ENCODE measurements at regions not wholly inside any gene's neighbourhood (a gene's known extent, or its start where the extent isn't known, plus 50 kb on each side); places are given as distances from the start of the nearest gene placed in this dataset.

DNA sequence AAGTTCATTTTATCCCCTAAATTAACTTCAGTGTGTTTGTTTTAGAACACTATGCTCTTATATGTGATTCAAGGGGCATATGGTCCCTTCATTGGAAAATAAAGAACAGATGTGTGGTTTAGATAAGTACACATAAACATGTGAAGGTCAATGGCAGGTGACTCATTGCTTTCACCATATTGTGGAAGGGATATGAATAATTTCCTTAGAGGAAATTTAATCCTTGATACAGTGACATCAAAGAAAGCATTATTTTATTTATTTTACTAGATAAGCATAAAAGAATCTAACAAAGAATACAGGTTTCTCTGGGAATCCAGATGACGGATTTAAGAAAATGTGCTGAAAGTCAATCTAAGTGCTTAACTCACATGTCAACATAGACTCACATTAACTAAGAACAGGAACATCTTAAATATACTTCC lies 373.5 kb downstream of the KCTD12 start:
- Histone ChIP-seq H3K36me3 (ENCODE audit: control insufficient read depth, insufficient read depth, low read length) (no peaks in the 10 kb centered on the region), H3K4me1 (ENCODE audit: control insufficient read depth, extremely low read depth, insufficient read depth, low read length) (peaks cover 6% of the 10 kb centered on the region), H3K27me3 (ENCODE audit: control insufficient read depth, insufficient read depth, low read length) (no peaks in the 10 kb centered on the region), H3K9me3 (ENCODE audit: control insufficient read depth, insufficient read depth, low read depth, low read length) (no peaks in the 10 kb centered on the region), H2AFZ (ENCODE audit: low read length) (no peak overlapping the region), H3K4me2 (ENCODE audit: extremely low read depth, insufficient read depth, low read length) (no peak overlapping the region), H3K4me3 (replicated peaks in 1 of 4; ENCODE audit: control extremely low read depth in 1 of 4, insufficient read depth in 1 of 4, low read depth in 3 of 4, low read length in 4 of 4) (no peak overlapping the region), H3K79me2 (ENCODE audit: control insufficient read depth, insufficient read depth, low read length) (no peaks in the 10 kb centered on the region), H3K27ac (ENCODE audit: insufficient read depth, low read length) (no peak overlapping the region), H4K20me1 (ENCODE audit: control insufficient read depth, extremely low read depth, insufficient read depth, low read length) (no peaks in the 10 kb centered on the region), H3K9ac (ENCODE audit: insufficient read depth, low read length) (no peak overlapping the region)
- DNase-seq (ENCODE audit: low read depth in 2 of 2) = peak; percentile 95 to 97
- TF ChIP-seq EZH2 (IDR thresholded peaks at IDR 0.05; ENCODE audit: low read length, missing control alignments) = no peak
- TF ChIP-seq, protein P1, sequence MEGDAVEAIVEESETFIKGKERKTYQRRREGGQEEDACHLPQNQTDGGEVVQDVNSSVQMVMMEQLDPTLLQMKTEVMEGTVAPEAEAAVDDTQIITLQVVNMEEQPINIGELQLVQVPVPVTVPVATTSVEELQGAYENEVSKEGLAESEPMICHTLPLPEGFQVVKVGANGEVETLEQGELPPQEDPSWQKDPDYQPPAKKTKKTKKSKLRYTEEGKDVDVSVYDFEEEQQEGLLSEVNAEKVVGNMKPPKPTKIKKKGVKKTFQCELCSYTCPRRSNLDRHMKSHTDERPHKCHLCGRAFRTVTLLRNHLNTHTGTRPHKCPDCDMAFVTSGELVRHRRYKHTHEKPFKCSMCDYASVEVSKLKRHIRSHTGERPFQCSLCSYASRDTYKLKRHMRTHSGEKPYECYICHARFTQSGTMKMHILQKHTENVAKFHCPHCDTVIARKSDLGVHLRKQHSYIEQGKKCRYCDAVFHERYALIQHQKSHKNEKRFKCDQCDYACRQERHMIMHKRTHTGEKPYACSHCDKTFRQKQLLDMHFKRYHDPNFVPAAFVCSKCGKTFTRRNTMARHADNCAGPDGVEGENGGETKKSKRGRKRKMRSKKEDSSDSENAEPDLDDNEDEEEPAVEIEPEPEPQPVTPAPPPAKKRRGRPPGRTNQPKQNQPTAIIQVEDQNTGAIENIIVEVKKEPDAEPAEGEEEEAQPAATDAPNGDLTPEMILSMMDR (conservative IDR thresholded peaks at IDR 0.05 in 1 of 2, IDR thresholded peaks at IDR 0.05 in 1 of 2; ENCODE audit: low read depth in 1 of 2, low read length in 2 of 2) = no peak

DNA sequence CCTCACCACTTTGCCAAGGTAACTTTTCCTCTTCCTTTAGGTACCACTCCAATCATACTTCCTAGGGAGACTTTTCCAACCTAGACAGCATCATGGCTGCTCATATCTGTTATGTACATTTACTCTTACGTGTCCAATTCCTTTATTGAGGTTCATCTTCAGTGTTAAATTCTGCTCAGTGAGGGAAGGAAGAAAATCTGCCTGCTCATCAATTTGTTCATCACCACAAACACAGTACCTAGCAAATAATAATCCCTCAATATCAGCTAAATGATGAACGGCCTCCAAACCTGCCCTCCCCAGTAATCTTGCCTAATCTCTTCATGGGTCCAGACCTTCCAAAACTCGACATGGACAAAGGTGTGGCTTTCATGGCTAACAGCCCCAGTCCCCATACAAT lies 380.8 kb downstream of the KCTD12 start:
- Histone ChIP-seq H3K4me3 (replicated peaks in 1 of 4; ENCODE audit: control extremely low read depth in 1 of 4, insufficient read depth in 1 of 4, low read depth in 3 of 4, low read length in 4 of 4) (no peak overlapping the region), H4K20me1 (ENCODE audit: control insufficient read depth, extremely low read depth, insufficient read depth, low read length) (no peaks in the 10 kb centered on the region), H3K79me2 (ENCODE audit: control insufficient read depth, insufficient read depth, low read length) (no peaks in the 10 kb centered on the region), H2AFZ (ENCODE audit: low read length) (no peak overlapping the region), H3K9me3 (ENCODE audit: control insufficient read depth, insufficient read depth, low read depth, low read length) (no peaks in the 10 kb centered on the region), H3K4me1 (ENCODE audit: control insufficient read depth, extremely low read depth, insufficient read depth, low read length) (no peaks in the 10 kb centered on the region), H3K9ac (ENCODE audit: insufficient read depth, low read length) (no peak overlapping the region), H3K27ac (ENCODE audit: insufficient read depth, low read length) (no peak overlapping the region), H3K4me2 (ENCODE audit: extremely low read depth, insufficient read depth, low read length) (no peak overlapping the region), H3K36me3 (ENCODE audit: control insufficient read depth, insufficient read depth, low read length) (no peaks in the 10 kb centered on the region), H3K27me3 (ENCODE audit: control insufficient read depth, insufficient read depth, low read length) (no peaks in the 10 kb centered on the region)
- DNase-seq (ENCODE audit: low read depth in 2 of 2) = no peak
- TF ChIP-seq, protein P1 (conservative IDR thresholded peaks at IDR 0.05 in 1 of 2, IDR thresholded peaks at IDR 0.05 in 1 of 2; ENCODE audit: low read depth in 1 of 2, low read length in 2 of 2) = no peak
- no peak for TF ChIP-seq EZH2 (IDR thresholded peaks at IDR 0.05; ENCODE audit: low read length, missing control alignments)

DNA sequence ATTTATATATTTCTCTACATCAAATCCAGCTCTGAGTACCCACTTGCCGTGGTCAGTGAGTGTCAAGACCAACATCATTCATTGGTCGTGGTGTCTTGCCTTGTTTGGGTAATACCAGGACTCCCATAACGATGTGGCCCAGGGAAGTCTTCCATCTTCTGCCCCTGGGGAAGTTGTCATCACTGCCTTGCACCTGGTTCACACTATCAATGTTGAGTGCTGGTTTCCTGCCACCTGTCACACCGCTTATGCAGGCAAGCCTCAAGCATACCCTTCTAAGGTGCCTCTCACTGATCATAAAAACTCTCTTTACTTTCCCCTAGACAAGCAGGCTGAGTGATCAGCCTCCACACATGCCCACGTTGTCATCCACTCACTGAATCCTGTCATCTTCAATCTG lies 382.4 kb downstream of the KCTD12 start:
- Histone ChIP-seq H3K4me3 (replicated peaks in 1 of 4; ENCODE audit: control extremely low read depth in 1 of 4, insufficient read depth in 1 of 4, low read depth in 3 of 4, low read length in 4 of 4) (no peak overlapping the region), H3K27me3 (ENCODE audit: control insufficient read depth, insufficient read depth, low read length) (no peaks in the 10 kb centered on the region), H3K36me3 (ENCODE audit: control insufficient read depth, insufficient read depth, low read length) (no peaks in the 10 kb centered on the region), H3K4me1 (ENCODE audit: control insufficient read depth, extremely low read depth, insufficient read depth, low read length) (no peaks in the 10 kb centered on the region), H3K4me2 (ENCODE audit: extremely low read depth, insufficient read depth, low read length) (no peak overlapping the region), H3K79me2 (ENCODE audit: control insufficient read depth, insufficient read depth, low read length) (no peaks in the 10 kb centered on the region), H4K20me1 (ENCODE audit: control insufficient read depth, extremely low read depth, insufficient read depth, low read length) (no peaks in the 10 kb centered on the region), H3K27ac (ENCODE audit: insufficient read depth, low read length) (no peak overlapping the region), H3K9me3 (ENCODE audit: control insufficient read depth, insufficient read depth, low read depth, low read length) (no peaks in the 10 kb centered on the region), H2AFZ (ENCODE audit: low read length) (no peak overlapping the region), H3K9ac (ENCODE audit: insufficient read depth, low read length) (no peak overlapping the region)
- TF ChIP-seq, protein P1 (conservative IDR thresholded peaks at IDR 0.05 in 1 of 2, IDR thresholded peaks at IDR 0.05 in 1 of 2; ENCODE audit: low read depth in 1 of 2, low read length in 2 of 2) = no peak
- no peak for TF ChIP-seq EZH2 (IDR thresholded peaks at IDR 0.05; ENCODE audit: low read length, missing control alignments)
- no peak for DNase-seq (ENCODE audit: low read depth in 2 of 2)

Measured in fibroblast of lung (primary cell).